Natural killer cell treated with Interleukin-12 subunit alpha and Interleukin-12 subunit beta and Interleukin-15 and Interleukin-18, amount 100 ng/mL, for 72 hours (primary cell): ENCODE measurements at regions not wholly inside any gene's neighbourhood (a gene's known extent, or its start where the extent isn't known, plus 50 kb on each side); places are given as distances from the start of the nearest gene placed in this dataset.

Source experiments
- ATAC-seq, 2 donors: fragments of 150-1000 bp; cut with Tn5 transposase in 1 of 2; sonication (Bioruptor Pico), chemical (Tn5 transposase) in 1 of 2; 2 replicates each; pipeline ENCODE4 v1.10.0; 2021
- DNase-seq: peaks from one replicate; pipeline ENCODE4 v3.0.0; 2022; ENCODE audit warnings: low spot score
- H3K27ac Mint-ChIP-seq, 2 donors: 1 replicate in 1 of 2; 2 replicates in 1 of 2; pipeline ENCODE4 v1.8.0; 2022; ENCODE audit warnings: mixed read lengths in 2 of 2, mild to moderate bottlenecking in 1 of 2, moderate library complexity in 1 of 2
- H3K27me3 Mint-ChIP-seq, 2 donors: 1 replicate in 1 of 2; 2 replicates in 1 of 2; pipeline ENCODE4 v1.8.0; 2022; ENCODE audit warnings: mixed read lengths in 2 of 2
- H3K36me3 Mint-ChIP-seq: one replicate; pipeline ENCODE4 v1.8.0; 2022; ENCODE audit warnings: mixed read lengths
- H3K4me1 Mint-ChIP-seq, 2 donors: 1 replicate in 1 of 2; 2 replicates in 1 of 2; pipeline ENCODE4 v1.8.0; 2022; ENCODE audit warnings: low read depth in 2 of 2, mixed read lengths in 2 of 2, mild to moderate bottlenecking in 1 of 2
- H3K4me3 Mint-ChIP-seq: one replicate; pipeline ENCODE4 v1.8.0; 2022; ENCODE audit warnings: mixed read lengths
- H3K9me3 Mint-ChIP-seq: 2 replicates; pipeline ENCODE4 v1.8.0; 2022; ENCODE audit warnings: mixed read lengths

GRCh38 chr15:98203872-98204660 is 243.6 kb downstream of the ARRDC4 start:
- no peak for ATAC-seq
- H3K27me3 Mint-ChIP-seq = peaks cover 20 to 52% of the 10 kb centered on the region in 2 donors

GRCh38 chr15:98207928-98208327 is 247.4 kb downstream of the ARRDC4 start:
- Mint-ChIP-seq H3K36me3 (no peaks in the 10 kb centered on the region), H3K4me1 (no peaks in the 10 kb centered on the region)

More at GRCh38 chr15:98203872-98204660, 243.6 kb downstream of the ARRDC4 start:
- Mint-ChIP-seq H3K4me1 (no peaks in the 10 kb centered on the region), H3K27ac (no peak overlapping the region), H3K4me3 (no peak overlapping the region), H3K36me3 (no peaks in the 10 kb centered on the region), H3K9me3 (no peaks in the 10 kb centered on the region)
- DNase-seq = no peak

GRCh38 chr15:98213346-98213979 is 253.0 kb downstream of the ARRDC4 start:
- Mint-ChIP-seq H3K27me3 (peaks cover 10 to 24% of the 10 kb centered on the region in 2 donors), H3K36me3 (no peaks in the 10 kb centered on the region), H3K27ac (no peak overlapping the region), H3K4me1 (no peaks in the 10 kb centered on the region), H3K4me3 (no peak overlapping the region), H3K9me3 (no peaks in the 10 kb centered on the region)
- DNase-seq (no peak), ATAC-seq (no peak)

More at GRCh38 chr15:98207928-98208327, 247.4 kb downstream of the ARRDC4 start:
- ATAC-seq (no peak), DNase-seq (no peak)
- Mint-ChIP-seq H3K4me3 (no peak overlapping the region), H3K27ac (no peak overlapping the region), H3K27me3 (peaks cover 22 to 45% of the 10 kb centered on the region in 2 donors), H3K9me3 (no peaks in the 10 kb centered on the region)

- Mint-ChIP-seq H3K27ac (no peak overlapping the region), H3K9me3 (no peaks in the 10 kb centered on the region), H3K36me3 (no peaks in the 10 kb centered on the region), H3K27me3 (peaks cover 4 to 7% of the 10 kb centered on the region in 2 donors), H3K4me3 (no peak overlapping the region), H3K4me1 (no peaks in the 10 kb centered on the region)
- no peak for DNase-seq
- ATAC-seq = no peak
These were observed 255.7 kb downstream of the ARRDC4 start for GRCh38 chr15:98216166-98216565.

GRCh38 chr15:98217356-98217755 is 256.9 kb downstream of the ARRDC4 start:
- H3K27ac Mint-ChIP-seq = no peak overlapping the region
- no peaks in the 10 kb centered on the region for H3K36me3 Mint-ChIP-seq
- no peaks in the 10 kb centered on the region for H3K4me1 Mint-ChIP-seq
- H3K4me3 Mint-ChIP-seq = no peak overlapping the region
- ATAC-seq (no peak), DNase-seq (no peak)
- H3K9me3 Mint-ChIP-seq = no peaks in the 10 kb centered on the region
- H3K27me3 Mint-ChIP-seq = peaks cover 0 to 4% of the 10 kb centered on the region in 2 donors

- Mint-ChIP-seq H3K27me3 (peaks cover 0 to 8% of the 10 kb centered on the region in 2 donors), H3K27ac (no peak overlapping the region)
- no peak for ATAC-seq
These were observed 260.6 kb downstream of the ARRDC4 start for GRCh38 chr15:98221144-98221543.

GRCh38 chr15:98221577-98221976 is 261.1 kb downstream of the ARRDC4 start:
- ATAC-seq = no peak
- peaks cover 0 to 8% of the 10 kb centered on the region in 2 donors for H3K27me3 Mint-ChIP-seq
- H3K4me1 Mint-ChIP-seq = no peaks in the 10 kb centered on the region
- no peak for DNase-seq
- H3K27ac Mint-ChIP-seq = no peak overlapping the region
- no peaks in the 10 kb centered on the region for H3K9me3 Mint-ChIP-seq
- no peaks in the 10 kb centered on the region for H3K36me3 Mint-ChIP-seq
- H3K4me3 Mint-ChIP-seq = no peak overlapping the region

More at GRCh38 chr15:98221144-98221543, 260.6 kb downstream of the ARRDC4 start:
- Mint-ChIP-seq H3K4me3 (no peak overlapping the region), H3K4me1 (no peaks in the 10 kb centered on the region), H3K9me3 (no peaks in the 10 kb centered on the region), H3K36me3 (no peaks in the 10 kb centered on the region)
- no peak for DNase-seq

GRCh38 chr15:98226149-98226548 is 265.6 kb downstream of the ARRDC4 start:
- Mint-ChIP-seq H3K27ac (no peak overlapping the region), H3K4me1 (no peaks in the 10 kb centered on the region), H3K4me3 (no peak overlapping the region), H3K36me3 (no peaks in the 10 kb centered on the region), H3K9me3 (no peaks in the 10 kb centered on the region), H3K27me3 (peaks cover 0 to 16% of the 10 kb centered on the region in 2 donors)
- peak in 1 of 2 donors; percentile 45 for ATAC-seq
- no peak for DNase-seq

- Mint-ChIP-seq H3K9me3 (no peaks in the 10 kb centered on the region), H3K27me3 (peaks cover 0 to 16% of the 10 kb centered on the region in 2 donors), H3K27ac (no peak overlapping the region), H3K4me3 (no peak overlapping the region), H3K4me1 (no peaks in the 10 kb centered on the region), H3K36me3 (no peaks in the 10 kb centered on the region)
- ATAC-seq = peak in 1 of 2 donors; percentile 15
- no peak for DNase-seq
These were observed 266.1 kb downstream of the ARRDC4 start for GRCh38 chr15:98226578-98226977.

GRCh38 chr15:98228846-98229245 is 268.3 kb downstream of the ARRDC4 start:
- H3K27ac Mint-ChIP-seq = no peak overlapping the region
- DNase-seq = no peak
- H3K4me1 Mint-ChIP-seq = no peaks in the 10 kb centered on the region
- H3K36me3 Mint-ChIP-seq = no peaks in the 10 kb centered on the region
- ATAC-seq = no peak
- H3K27me3 Mint-ChIP-seq = peaks cover 0 to 11% of the 10 kb centered on the region in 2 donors
- H3K9me3 Mint-ChIP-seq = no peaks in the 10 kb centered on the region
- no peak overlapping the region for H3K4me3 Mint-ChIP-seq

GRCh38 chr15:98230975-98231374 is 270.5 kb downstream of the ARRDC4 start:
- Mint-ChIP-seq H3K36me3 (no peaks in the 10 kb centered on the region), H3K4me3 (no peak overlapping the region), H3K9me3 (no peaks in the 10 kb centered on the region), H3K27ac (no peak overlapping the region), H3K27me3 (peaks cover 0 to 10% of the 10 kb centered on the region in 2 donors), H3K4me1 (no peaks in the 10 kb centered on the region)
- ATAC-seq (no peak), DNase-seq (no peak)

- ATAC-seq (no peak), DNase-seq (no peak)
- Mint-ChIP-seq H3K27ac (no peak overlapping the region), H3K4me3 (no peak overlapping the region), H3K27me3 (peaks cover under 1 to 10% of the 10 kb centered on the region in 2 donors), H3K9me3 (no peaks in the 10 kb centered on the region), H3K4me1 (no peaks in the 10 kb centered on the region), H3K36me3 (no peaks in the 10 kb centered on the region)
These were observed 271.4 kb downstream of the ARRDC4 start for GRCh38 chr15:98231696-98232440.

GRCh38 chr15:98232761-98233160 is 272.3 kb downstream of the ARRDC4 start:
- no peak for DNase-seq
- peaks cover 7 to 12% of the 10 kb centered on the region in 2 donors for H3K27me3 Mint-ChIP-seq
- H3K27ac Mint-ChIP-seq = no peak overlapping the region
- ATAC-seq = no peak
- no peaks in the 10 kb centered on the region for H3K36me3 Mint-ChIP-seq
- no peaks in the 10 kb centered on the region for H3K9me3 Mint-ChIP-seq
- H3K4me1 Mint-ChIP-seq = no peaks in the 10 kb centered on the region
- H3K4me3 Mint-ChIP-seq = no peak overlapping the region

- Mint-ChIP-seq H3K27ac (no peak overlapping the region), H3K4me3 (no peak overlapping the region), H3K9me3 (no peaks in the 10 kb centered on the region), H3K36me3 (no peaks in the 10 kb centered on the region), H3K27me3 (peaks cover 11 to 13% of the 10 kb centered on the region in 2 donors), H3K4me1 (no peaks in the 10 kb centered on the region)
- DNase-seq (no peak), ATAC-seq (no peak)
These were observed 273.4 kb downstream of the ARRDC4 start for GRCh38 chr15:98233873-98234272.
